GM19324 (cell line): ENCODE measurements at regions not wholly inside any gene's neighbourhood (a gene's known extent, or its start where the extent isn't known, plus 50 kb on each side); places are given as distances from the start of the nearest gene placed in this dataset.
A peak's percentile ranks its signal among the peaks of the same experiment; 100 is the strongest.

ENCODE experiments used
- ATAC-seq: cut with Tn5 transposase; IDR thresholded peaks from one replicate; pipeline ENCODE4 v1.9.1; 2021; ENCODE audit warnings: mild to moderate bottlenecking, moderate library complexity; ENCODE audit not compliant: unreplicated experiment, low FRiP score

DNA sequence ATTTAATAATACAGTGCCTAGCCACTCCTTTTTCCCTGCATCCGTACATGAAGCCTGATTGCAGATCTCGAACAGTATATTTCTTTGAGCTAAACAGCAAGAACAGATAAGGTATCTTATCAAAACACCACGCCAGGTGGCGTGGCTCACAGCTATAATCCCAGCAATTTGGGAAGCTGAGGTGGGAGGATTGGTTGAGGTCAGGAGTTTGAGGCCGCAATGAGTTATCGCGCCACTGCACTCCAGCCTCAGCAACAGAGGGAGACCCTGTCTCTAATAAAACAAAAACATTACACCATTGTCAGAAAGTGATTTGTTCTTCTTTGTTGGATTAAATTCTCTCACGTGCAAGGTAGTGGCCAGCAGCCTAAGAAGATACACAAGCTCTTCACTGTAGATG is 291.2 kb upstream of the DMRT1 start:
- no peak for ATAC-seq

DNA sequence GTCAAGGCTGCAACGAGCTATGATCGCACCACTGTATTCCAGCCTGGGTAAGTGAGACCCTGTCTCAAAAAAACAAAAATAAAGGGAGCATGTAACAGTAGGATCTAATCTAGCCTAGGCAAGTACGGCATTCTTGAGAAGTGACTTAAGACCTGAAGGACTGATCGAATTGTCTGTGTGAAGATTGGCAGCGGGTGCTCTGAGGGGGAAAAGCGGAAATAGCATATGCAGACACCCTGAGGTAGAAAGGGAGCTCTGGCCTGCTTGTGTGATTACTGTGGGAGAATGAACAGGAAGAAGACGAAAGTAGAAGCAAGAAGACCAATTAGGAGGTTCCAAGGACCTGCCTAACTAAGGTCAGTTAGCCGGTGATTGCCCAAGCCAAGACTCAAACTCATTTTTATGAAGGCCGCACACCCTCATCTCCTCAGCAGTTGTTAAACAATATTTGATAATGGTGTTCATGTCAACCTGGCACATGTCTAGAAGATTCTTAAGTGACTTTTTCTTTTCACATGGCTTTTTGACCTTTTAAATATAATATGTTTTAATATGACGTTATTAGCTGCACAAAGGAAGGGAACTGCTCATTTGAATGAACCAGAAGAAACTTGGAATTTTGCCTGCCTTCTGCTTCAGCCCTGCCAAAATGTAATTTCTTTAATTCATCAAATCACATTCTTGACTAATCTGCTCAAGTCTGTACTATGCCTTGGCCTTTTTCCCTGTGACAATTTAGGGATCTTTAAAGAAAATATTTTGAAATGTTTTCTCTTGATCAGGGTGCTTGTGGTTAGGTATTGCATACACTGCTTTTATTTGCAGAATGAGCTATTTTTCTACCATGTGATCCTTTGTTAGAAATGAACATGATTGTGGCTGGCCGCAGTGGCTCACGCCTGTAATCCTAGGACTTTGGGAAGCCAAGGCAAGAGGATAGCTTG is 289.2 kb upstream of the DMRT1 start:
- no peak for ATAC-seq

DNA sequence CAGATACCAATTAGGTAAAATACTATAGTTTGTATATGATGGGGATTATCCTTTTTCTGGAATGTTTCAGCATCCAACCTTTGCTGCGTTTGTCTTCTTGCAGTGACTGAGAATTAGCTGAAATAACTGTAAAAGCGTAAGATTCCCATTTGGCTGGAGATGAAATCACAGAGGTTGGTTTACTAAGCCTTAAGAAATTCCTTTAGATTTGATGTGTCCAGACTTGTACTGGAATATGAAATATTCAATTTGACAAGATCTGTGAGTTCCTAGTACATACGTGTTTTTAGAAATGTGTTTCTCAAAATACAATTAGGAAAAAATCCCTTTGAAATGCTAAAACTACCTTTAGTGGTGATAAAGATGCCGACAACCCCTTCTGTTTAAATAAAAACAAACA is 286.0 kb upstream of the DMRT1 start:
- ATAC-seq, result no peak

GRCh38 chr9:556199-556598 is 285.3 kb upstream of the DMRT1 start:
- no peak for ATAC-seq

GRCh38 chr9:556675-557074 is 284.8 kb upstream of the DMRT1 start:
- ATAC-seq, result no peak

DNA sequence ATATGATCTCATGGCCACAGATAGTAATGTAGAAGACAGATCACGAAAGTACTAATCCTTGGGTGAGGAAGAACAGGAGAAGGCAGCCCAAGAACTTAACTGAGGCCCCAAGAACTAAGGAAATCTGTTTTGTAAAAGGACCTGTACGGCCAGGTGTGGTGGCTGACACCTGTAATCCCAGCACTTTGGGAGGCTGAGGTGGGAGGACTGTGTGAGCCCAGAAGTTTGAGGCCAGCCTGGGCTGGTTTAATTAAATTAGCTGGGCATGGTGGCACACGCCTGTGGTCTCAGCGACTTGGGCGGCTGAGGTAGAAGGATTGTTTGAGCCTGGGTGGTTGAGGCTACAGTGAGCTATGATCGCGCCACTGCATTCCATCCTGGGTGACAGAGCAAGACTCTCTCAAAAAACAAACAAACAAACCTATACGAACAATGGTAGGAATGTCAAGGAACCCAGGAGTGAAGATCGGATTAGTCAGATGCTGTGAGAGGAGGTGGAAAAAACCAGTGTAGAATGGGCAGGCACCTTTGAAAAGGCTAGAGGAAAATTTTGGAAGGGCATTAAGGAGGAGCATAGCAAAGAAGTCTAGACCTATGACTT is 283.8 kb upstream of the DMRT1 start:
- ATAC-seq, result no peak

DNA sequence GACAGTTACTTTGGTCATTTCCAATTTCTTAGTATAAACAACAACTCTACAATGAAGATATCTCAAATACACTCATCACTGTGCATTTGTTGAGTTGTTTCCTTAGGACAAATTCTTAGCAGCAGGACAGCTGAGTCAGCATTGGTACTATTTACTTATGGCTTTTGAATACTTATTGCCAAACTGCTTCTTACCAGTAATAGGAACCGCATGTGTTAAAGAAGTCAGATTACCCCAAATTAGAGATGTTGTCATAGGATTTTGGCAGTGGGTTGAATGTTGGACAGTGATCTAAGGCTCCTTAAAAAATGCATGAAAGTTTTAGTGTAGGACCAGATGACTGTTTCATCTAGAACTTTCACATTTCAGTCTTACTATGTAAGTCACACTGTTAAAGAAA is 280.1 kb upstream of the DMRT1 start:
- ATAC-seq, result no peak

- ATAC-seq, result no peak
Measured at GRCh38 chr9:563200-563599, 278.3 kb upstream of the DMRT1 start.

DNA sequence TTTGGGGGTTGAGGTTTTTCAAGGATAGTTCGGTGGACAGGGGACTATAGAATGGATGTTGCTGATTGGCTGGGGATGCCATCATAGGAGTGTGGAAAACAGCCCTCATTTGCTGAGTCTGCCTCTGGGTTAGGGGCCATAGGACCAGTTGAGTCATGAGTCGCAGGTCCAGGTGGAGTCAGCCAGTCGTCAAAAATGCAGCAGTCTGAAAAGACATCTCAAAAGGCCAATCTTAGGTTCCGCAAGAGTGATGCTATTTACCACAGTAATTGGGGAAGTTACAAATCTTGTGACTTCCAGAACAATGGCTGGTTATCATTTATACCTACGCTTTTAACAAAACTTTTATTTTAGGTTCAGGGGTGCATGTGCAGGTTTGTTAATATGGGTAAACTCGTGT is 276.0 kb upstream of the DMRT1 start:
- no peak for ATAC-seq

GRCh38 chr9:567128-567746 is 274.3 kb upstream of the DMRT1 start:
- peak; percentile 80 for ATAC-seq

DNA sequence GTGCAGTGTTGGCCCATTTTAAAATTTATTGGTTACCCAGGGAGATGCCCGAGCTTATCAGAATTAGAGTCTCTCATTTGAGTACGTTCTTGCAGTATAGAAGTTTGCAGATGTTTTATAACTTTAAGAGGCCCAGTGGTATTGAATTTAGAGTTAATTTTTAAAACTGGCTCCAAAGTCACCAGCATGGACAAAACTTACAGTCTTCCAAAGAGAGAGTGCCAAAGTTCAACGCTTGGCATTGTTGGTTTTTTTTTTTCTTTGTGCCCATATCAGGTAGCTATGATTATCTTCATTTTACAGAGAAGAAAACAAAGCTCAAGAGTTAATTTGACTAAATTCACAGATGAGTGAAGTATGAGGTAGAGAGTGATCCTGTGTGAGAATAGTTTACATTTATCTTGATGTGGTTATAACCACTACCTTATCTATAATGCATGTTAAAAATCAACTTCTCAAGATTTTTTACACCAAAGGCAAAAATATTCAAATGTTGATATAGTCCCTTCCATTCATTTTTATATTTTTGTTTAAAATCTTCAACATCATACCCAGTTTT is 273.7 kb upstream of the DMRT1 start:
- ATAC-seq, result no peak

DNA sequence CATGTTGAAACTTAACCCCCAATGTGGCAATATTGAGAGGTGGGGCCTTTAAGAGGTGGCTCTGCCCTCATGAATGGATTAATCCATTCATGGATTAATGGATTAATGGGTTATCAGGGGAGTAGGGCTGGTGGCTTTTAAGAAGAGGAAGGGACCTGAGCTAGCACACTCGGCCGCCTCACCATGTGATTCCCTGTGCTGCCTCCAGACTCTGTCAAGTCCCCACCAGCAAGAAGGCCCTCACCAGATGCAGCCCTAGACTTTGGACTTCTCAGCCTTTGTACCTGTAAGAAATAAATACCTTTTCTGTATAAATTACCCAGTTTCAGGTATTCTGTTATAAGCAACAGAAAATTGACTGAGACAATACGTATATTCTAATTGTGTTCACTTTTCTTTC is 272.2 kb upstream of the DMRT1 start:
- ATAC-seq, result no peak

DNA sequence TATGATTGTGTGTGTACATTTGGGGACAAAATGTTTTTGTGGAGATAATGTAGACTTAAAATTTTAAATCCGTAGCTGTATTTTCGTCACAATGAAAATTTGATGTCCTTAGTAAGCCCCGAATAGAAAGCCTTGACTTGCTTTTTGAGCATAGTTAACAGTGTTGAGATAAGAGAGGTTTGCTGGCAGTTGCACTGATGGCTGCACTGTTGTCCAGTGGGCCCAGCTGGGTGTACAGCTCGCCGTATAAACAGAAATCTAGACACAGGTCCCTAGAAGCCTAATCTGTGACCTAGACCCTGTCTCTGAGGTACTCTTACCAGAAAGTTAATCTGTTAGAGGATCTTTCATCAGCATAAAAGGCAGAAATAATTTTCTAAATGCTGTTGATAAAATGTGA is 271.3 kb upstream of the DMRT1 start:
- ATAC-seq, result no peak

- no peak for ATAC-seq
Measured at GRCh38 chr9:571066-571465, 270.4 kb upstream of the DMRT1 start.

- no peak for ATAC-seq
Measured at GRCh38 chr9:571741-572140, 269.8 kb upstream of the DMRT1 start.

GRCh38 chr9:573691-574410 is 267.6 kb upstream of the DMRT1 start:
- ATAC-seq, result no peak

- no peak for ATAC-seq
Measured at GRCh38 chr9:575139-575538, 266.4 kb upstream of the DMRT1 start.

GRCh38 chr9:580652-581342 is 260.7 kb upstream of the DMRT1 start:
- no peak for ATAC-seq

GRCh38 chr9:581673-582497 is 259.6 kb upstream of the DMRT1 start:
- no peak for ATAC-seq
